Neural progenitor cell (in vitro differentiated cells): ENCODE measurements at regions not wholly inside any gene's neighbourhood (a gene's known extent, or its start where the extent isn't known, plus 50 kb on each side); places are given as distances from the start of the nearest gene placed in this dataset.

Source experiments
- DNase-seq: peaks from one replicate; pipeline ENCODE4 v3.0.0-alpha.2; 2016; ENCODE audit warnings: low spot score
- H2AFZ ChIP-seq: fragments of 200-600 bp; sonication (generic); replicated peaks from 2 replicates; pipeline ENCODE4 v1.6.1; 2016; ENCODE audit warnings: antibody characterized with exemption
- H3F3A ChIP-seq: fragments of 200-600 bp; sonication (generic); 2 replicates; pipeline ENCODE4 v1.6.1; 2016; ENCODE audit warnings: antibody characterized with exemption, low read depth
- H3K27ac ChIP-seq: fragments of 200-600 bp; sonication (generic); 2 replicates; pipeline ENCODE4 v1.5.1; 2016; ENCODE audit warnings: mild to moderate bottlenecking
- H3K27me3 ChIP-seq: fragments of 200-600 bp; sonication (generic); 2 replicates; pipeline ENCODE4 v1.6.1; 2016; ENCODE audit warnings: mild to moderate bottlenecking, moderate library complexity
- H3K36me3 ChIP-seq: fragments of 200-600 bp; sonication (generic); 2 replicates; pipeline ENCODE4 v1.5.1; 2016
- H3K4me1 ChIP-seq: fragments of 200-600 bp; sonication (generic); 2 replicates; pipeline ENCODE4 v1.6.1; 2016; ENCODE audit warnings: mixed run types
- H3K4me2 ChIP-seq: fragments of 200-600 bp; sonication (generic); 2 replicates; pipeline ENCODE4 v1.6.1; 2016
- H3K4me3 ChIP-seq: fragments of 200-600 bp; sonication (generic); 2 replicates; pipeline ENCODE4 v1.5.1; 2016
- H3K79me2 ChIP-seq: fragments of 200-600 bp; sonication (generic); 2 replicates; pipeline ENCODE4 v1.6.1; 2016; ENCODE audit warnings: low read depth
- H3K9ac ChIP-seq: fragments of 200-600 bp; sonication (generic); 2 replicates; pipeline ENCODE4 v1.6.1; 2016
- H3K9me3 ChIP-seq: fragments of 200-600 bp; sonication (generic); 2 replicates; pipeline ENCODE4 v1.5.1; 2016; ENCODE audit warnings: low read depth
- H4K20me1 ChIP-seq: fragments of 200-600 bp; sonication (generic); 2 replicates; pipeline ENCODE4 v1.6.1; 2016; ENCODE audit warnings: low read depth
- H3K27ac Mint-ChIP-seq: 3 replicates; pipeline ENCODE4 v1.8.0; 2021; ENCODE audit warnings: mixed read lengths
- H3K27me3 Mint-ChIP-seq: 2 replicates; pipeline ENCODE4 v1.8.0; 2022; ENCODE audit warnings: low read depth, mild to moderate bottlenecking, inconsistent platforms, moderate library complexity, mixed read lengths; ENCODE audit not compliant: insufficient read depth
- H3K36me3 Mint-ChIP-seq: 3 replicates; pipeline ENCODE4 v1.8.0; 2021; ENCODE audit warnings: mixed read lengths
- H3K4me1 Mint-ChIP-seq: 3 replicates; pipeline ENCODE4 v1.8.0; 2021; ENCODE audit warnings: mixed read lengths
- H3K4me3 Mint-ChIP-seq: 3 replicates; pipeline ENCODE4 v1.8.0; 2021; ENCODE audit warnings: mild to moderate bottlenecking, moderate library complexity, mixed read lengths
- H3K9me3 Mint-ChIP-seq: 3 replicates; pipeline ENCODE4 v1.8.0; 2020; ENCODE audit warnings: mixed read lengths
- EZH2 ChIP-seq: fragments of 200-600 bp; sonication (generic); IDR thresholded peaks from 2 replicates; pipeline ENCODE4 v1.6.1; 2017; ENCODE audit warnings: antibody characterized with exemption, mild to moderate bottlenecking, moderate library complexity
- EZH2phosphoT487 ChIP-seq: fragments of 200-600 bp; sonication (generic); IDR thresholded peaks from 2 replicates; pipeline ENCODE4 v1.6.1; 2017; ENCODE audit warnings: antibody characterized with exemption
- TF ChIP-seq, protein P1 (sequence below): fragments of 200-600 bp; sonication (generic); IDR thresholded peaks from 2 replicates; pipeline ENCODE4 v1.5.1; 2017; ENCODE audit warnings: antibody characterized with exemption, mild to moderate bottlenecking

DNA sequence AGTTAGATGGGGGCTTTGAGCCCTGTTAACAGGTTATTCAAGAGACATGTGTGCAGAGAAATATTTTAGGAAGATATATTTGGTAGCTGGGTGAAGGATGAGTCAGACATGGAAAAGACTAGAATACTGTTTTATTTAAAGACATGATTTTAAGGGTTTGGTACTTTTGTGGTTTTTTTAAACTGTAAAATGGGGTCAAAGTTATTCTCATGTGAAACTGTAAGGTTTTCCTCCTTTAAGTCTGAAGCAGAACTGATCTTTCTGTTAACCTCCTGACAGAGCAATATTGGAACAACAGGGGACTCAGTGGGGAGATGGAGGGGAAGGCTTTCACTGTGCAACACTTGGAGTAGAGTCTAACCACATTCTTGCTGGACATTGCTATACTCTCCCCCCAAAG is 112.4 kb upstream of the LSM6 start:
- Histone ChIP-seq H3K79me2 (no peaks in the 10 kb centered on the region), H3K4me3 (no peak overlapping the region), H3K27ac (no peak overlapping the region), H3K27me3 (no peaks in the 10 kb centered on the region), H3K4me2 (no peak overlapping the region), H3K9me3 (no peaks in the 10 kb centered on the region), H4K20me1 (no peaks in the 10 kb centered on the region), H2AFZ (no peak overlapping the region), H3K9ac (no peak overlapping the region), H3K4me1 (no peaks in the 10 kb centered on the region), H3K36me3 (no peaks in the 10 kb centered on the region), H3F3A (no peaks in the 10 kb centered on the region)
- Mint-ChIP-seq H3K9me3 (no peaks in the 10 kb centered on the region), H3K36me3 (no peaks in the 10 kb centered on the region), H3K4me1 (no peaks in the 10 kb centered on the region), H3K27ac (no peak overlapping the region), H3K27me3 (peaks cover 2% of the 10 kb centered on the region), H3K4me3 (no peak overlapping the region)
- TF ChIP-seq, protein P1, sequence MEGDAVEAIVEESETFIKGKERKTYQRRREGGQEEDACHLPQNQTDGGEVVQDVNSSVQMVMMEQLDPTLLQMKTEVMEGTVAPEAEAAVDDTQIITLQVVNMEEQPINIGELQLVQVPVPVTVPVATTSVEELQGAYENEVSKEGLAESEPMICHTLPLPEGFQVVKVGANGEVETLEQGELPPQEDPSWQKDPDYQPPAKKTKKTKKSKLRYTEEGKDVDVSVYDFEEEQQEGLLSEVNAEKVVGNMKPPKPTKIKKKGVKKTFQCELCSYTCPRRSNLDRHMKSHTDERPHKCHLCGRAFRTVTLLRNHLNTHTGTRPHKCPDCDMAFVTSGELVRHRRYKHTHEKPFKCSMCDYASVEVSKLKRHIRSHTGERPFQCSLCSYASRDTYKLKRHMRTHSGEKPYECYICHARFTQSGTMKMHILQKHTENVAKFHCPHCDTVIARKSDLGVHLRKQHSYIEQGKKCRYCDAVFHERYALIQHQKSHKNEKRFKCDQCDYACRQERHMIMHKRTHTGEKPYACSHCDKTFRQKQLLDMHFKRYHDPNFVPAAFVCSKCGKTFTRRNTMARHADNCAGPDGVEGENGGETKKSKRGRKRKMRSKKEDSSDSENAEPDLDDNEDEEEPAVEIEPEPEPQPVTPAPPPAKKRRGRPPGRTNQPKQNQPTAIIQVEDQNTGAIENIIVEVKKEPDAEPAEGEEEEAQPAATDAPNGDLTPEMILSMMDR, result no peak
- TF ChIP-seq EZH2, result no peak
- no peak for TF ChIP-seq EZH2phosphoT487
- DNase-seq, result no peak

DNA sequence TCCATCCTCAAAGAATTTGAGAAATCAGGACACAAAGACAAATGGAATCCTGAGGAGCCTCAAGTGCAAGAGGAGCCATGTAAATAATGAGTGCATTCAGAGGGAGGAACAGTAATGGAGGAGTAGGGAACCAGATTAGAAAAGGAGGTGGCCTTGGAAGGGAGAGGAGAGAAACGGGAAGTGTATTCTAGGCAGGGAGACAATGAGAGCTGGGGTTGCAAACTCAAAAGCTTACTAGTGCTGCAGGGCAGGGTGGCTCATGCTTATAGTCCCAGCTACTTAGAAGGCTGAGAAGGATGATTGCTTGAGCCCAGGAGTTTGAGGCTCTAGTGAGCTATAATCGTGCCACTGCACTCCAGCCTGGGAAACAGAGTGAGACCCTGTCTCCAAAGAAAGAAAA is 113.2 kb upstream of the LSM6 start:
- H3K27me3 Mint-ChIP-seq, result peaks cover 2% of the 10 kb centered on the region
- DNase-seq, result no peak
- no peaks in the 10 kb centered on the region for H3K79me2 ChIP-seq

DNA sequence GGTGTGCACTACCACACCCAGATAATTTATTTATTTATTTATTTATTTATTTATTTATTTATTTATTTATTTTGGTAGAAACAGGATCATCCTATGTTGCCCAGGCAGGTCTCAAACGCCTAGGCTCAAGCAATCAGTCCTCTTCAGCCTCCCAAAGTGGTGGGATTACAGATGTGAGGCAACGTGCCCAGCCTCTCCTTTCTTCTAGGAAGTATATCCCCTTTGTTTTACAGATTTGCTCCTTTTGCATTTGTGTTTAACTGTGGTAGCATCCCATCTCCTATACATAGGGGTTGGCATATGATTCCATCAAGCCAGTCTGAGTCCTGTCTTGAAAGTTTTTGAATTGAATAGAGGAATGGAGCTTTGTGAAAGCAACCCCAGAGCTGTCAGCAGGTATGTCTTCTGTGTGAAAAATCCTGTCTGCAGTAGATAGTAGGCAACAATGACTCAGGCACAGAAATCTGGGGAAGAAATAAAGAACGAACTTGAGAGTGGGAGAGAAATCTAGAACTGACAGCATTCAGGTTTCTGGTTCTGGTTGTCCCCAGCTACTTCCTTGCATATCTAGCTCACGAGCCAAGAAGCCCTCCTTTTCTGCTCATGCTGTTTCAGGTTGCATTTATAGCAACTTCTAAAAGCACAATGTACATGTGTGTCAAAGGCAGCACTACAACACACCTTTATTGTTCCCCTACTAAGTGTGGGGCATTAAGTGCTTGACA is 113.7 kb upstream of the LSM6 start:
- Histone ChIP-seq H3K4me1 (no peaks in the 10 kb centered on the region), H3K79me2 (no peaks in the 10 kb centered on the region), H2AFZ (no peak overlapping the region), H3K36me3 (no peaks in the 10 kb centered on the region), H4K20me1 (no peaks in the 10 kb centered on the region), H3K27me3 (no peaks in the 10 kb centered on the region), H3K4me2 (no peak overlapping the region), H3K4me3 (no peak overlapping the region), H3K27ac (no peak overlapping the region), H3K9ac (no peak overlapping the region), H3F3A (no peaks in the 10 kb centered on the region), H3K9me3 (no peaks in the 10 kb centered on the region)
- Mint-ChIP-seq H3K9me3 (no peaks in the 10 kb centered on the region), H3K27ac (no peak overlapping the region), H3K27me3 (peaks cover 2% of the 10 kb centered on the region), H3K4me1 (no peaks in the 10 kb centered on the region), H3K36me3 (no peaks in the 10 kb centered on the region), H3K4me3 (no peak overlapping the region)
- no peak for TF ChIP-seq EZH2
- no peak for TF ChIP-seq EZH2phosphoT487
- TF ChIP-seq, protein P1, result no peak
- no peak for DNase-seq

More for the DNA sequence above, 113.2 kb upstream of the LSM6 start:
- Histone ChIP-seq H2AFZ (no peak overlapping the region), H3F3A (no peaks in the 10 kb centered on the region), H3K4me1 (no peaks in the 10 kb centered on the region), H3K4me3 (no peak overlapping the region), H3K27ac (no peak overlapping the region), H3K27me3 (no peaks in the 10 kb centered on the region), H3K9ac (no peak overlapping the region), H4K20me1 (no peaks in the 10 kb centered on the region), H3K9me3 (no peaks in the 10 kb centered on the region), H3K36me3 (no peaks in the 10 kb centered on the region), H3K4me2 (no peak overlapping the region)
- no peak overlapping the region for H3K27ac Mint-ChIP-seq
- H3K4me3 Mint-ChIP-seq, result no peak overlapping the region
- H3K9me3 Mint-ChIP-seq, result no peaks in the 10 kb centered on the region
- H3K4me1 Mint-ChIP-seq, result no peaks in the 10 kb centered on the region
- TF ChIP-seq EZH2, result no peak
- TF ChIP-seq EZH2phosphoT487, result no peak
- TF ChIP-seq, protein P1, result no peak
- H3K36me3 Mint-ChIP-seq, result no peaks in the 10 kb centered on the region
